ENCODE measurements at regions not wholly inside any gene's neighbourhood (a gene's known extent, or its start where the extent isn't known, plus 50 kb on each side); places are given as distances from the start of the nearest gene placed in this dataset.

DNA sequence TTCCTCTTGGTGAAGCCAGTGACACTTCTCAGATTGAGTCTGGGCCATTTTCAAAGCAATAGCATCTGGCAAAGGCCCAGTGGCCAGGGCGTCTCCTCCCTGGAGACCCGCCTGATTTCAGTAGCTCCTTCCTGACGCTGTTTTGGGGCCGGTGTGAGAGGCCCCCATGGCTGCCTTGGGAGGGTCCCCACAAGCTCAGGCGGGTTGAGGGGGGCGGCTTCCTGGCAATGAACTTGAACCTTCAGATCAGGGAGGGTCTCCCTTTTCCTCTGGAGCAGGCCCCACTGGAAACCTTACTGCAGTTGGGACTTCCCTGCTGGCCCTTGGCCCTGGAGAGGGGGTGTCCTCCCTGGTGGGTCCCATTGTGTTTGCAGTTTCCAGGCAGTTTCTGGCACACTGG lies 121.2 kb downstream of the CRYAA start:
- no peak for TF ChIP-seq POLR2A (IDR thresholded peaks at IDR 0.05; ENCODE audit: low read depth, low read length)
- TF ChIP-seq, protein P1, sequence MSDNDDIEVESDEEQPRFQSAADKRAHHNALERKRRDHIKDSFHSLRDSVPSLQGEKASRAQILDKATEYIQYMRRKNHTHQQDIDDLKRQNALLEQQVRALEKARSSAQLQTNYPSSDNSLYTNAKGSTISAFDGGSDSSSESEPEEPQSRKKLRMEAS (IDR thresholded peaks at IDR 0.05; ENCODE audit: insufficient read depth, insufficient read length) = no peak
- TF ChIP-seq CTCF (IDR thresholded peaks at IDR 0.05; ENCODE audit: extremely low read depth in 1 of 2, insufficient read depth in 1 of 2, low read depth in 1 of 2, low read length in 2 of 2) = no peak
- TF ChIP-seq POLR2AphosphoS5 (IDR thresholded peaks at IDR 0.05; ENCODE audit: insufficient read depth, low read depth, low read length) = no peak
- no peak for TF ChIP-seq EZH2 (IDR thresholded peaks at IDR 0.05; ENCODE audit: borderline replicate concordance, low read depth, low read length, severe bottlenecking)
- no peak for TF ChIP-seq MYC (IDR thresholded peaks at IDR 0.05; ENCODE audit: low read depth, low read length)
- no peak for TF ChIP-seq JUN (IDR thresholded peaks at IDR 0.05; ENCODE audit: borderline replicate concordance, insufficient read depth, insufficient read length, low read depth)
- no peak for TF ChIP-seq GATA2 (IDR thresholded peaks at IDR 0.05; ENCODE audit: insufficient read depth, insufficient read length, low read depth, low read length)
- no peak for TF ChIP-seq FOS (IDR thresholded peaks at IDR 0.05; ENCODE audit: borderline replicate concordance, insufficient read depth, low read length)
